Fibroblast of the aortic adventitia (primary cell): ENCODE measurements at regions not wholly inside any gene's neighbourhood (a gene's known extent, or its start where the extent isn't known, plus 50 kb on each side); places are given as distances from the start of the nearest gene placed in this dataset.

ENCODE experiments used
- DNase-seq: peaks from one replicate; pipeline ENCODE4 v3.0.0-alpha.2; 2010; ENCODE audit warnings: low read depth
- H3K4me3 ChIP-seq: 2 replicates; pipeline ENCODE4 v1.5.1; 2011; ENCODE audit warnings: low read depth, mild to moderate bottlenecking, control low read depth, low read length, moderate library complexity
- CTCF ChIP-seq: IDR thresholded peaks from 2 replicates; pipeline ENCODE4 v1.5.1; 2011; ENCODE audit warnings: mild to moderate bottlenecking, low read length, control low read depth, inconsistent platforms; ENCODE audit not compliant: insufficient read depth

- DNase-seq, result no peak
- H3K4me3 ChIP-seq, result no peak overlapping the region
- no peak for TF ChIP-seq CTCF
Measured at GRCh38 chrX:13253223-13253622, 66.6 kb downstream of the ATXN3L start.

- DNase-seq, result peak; percentile 16
- H3K4me3 ChIP-seq, result no peak overlapping the region
- TF ChIP-seq CTCF, result no peak
Measured at GRCh38 chrX:13252726-13253125, 67.1 kb downstream of the ATXN3L start.

GRCh38 chrX:13250826-13251580 is 68.8 kb downstream of the ATXN3L start:
- no peak overlapping the region for H3K4me3 ChIP-seq
- DNase-seq, result peak; percentile 94
- no peak for TF ChIP-seq CTCF

GRCh38 chrX:13248867-13249486 is 70.9 kb downstream of the ATXN3L start:
- no peak for TF ChIP-seq CTCF
- no peak overlapping the region for H3K4me3 ChIP-seq
- DNase-seq, result no peak

GRCh38 chrX:13239272-13239671 is 80.6 kb downstream of the ATXN3L start:
- no peak for TF ChIP-seq CTCF
- DNase-seq, result peak; percentile 13
- H3K4me3 ChIP-seq, result no peak overlapping the region

- TF ChIP-seq CTCF, result no peak
- no peak for DNase-seq
Measured at GRCh38 chrX:13235930-13236329, 83.9 kb downstream of the ATXN3L start.

More at GRCh38 chrX:13235930-13236329, 83.9 kb downstream of the ATXN3L start:
- no peak overlapping the region for H3K4me3 ChIP-seq
